ENCODE measurements at regions not wholly inside any gene's neighbourhood (a gene's known extent, or its start where the extent isn't known, plus 50 kb on each side); places are given as distances from the start of the nearest gene placed in this dataset.

- TF ChIP-seq EP300 (IDR thresholded peaks at IDR 0.05) (no peak), POLR2A (IDR thresholded peaks at IDR 0.05) (no peak), CTCF (IDR thresholded peaks at IDR 0.05) (no peak)
These were observed 272.5 kb downstream of the BUD13 start for GRCh38 chr11:116500026-116500946.
